Left renal cortex interstitium (tissue), 4 donors: ENCODE measurements at regions not wholly inside any gene's neighbourhood (a gene's known extent, or its start where the extent isn't known, plus 50 kb on each side); places are given as distances from the start of the nearest gene placed in this dataset.

Source experiments
- DNase-seq, 4 donors: peaks; one replicate each; pipeline ENCODE4 v3.0.0-alpha.2; 2013; ENCODE audit warnings: low read depth in 4 of 4, low spot score in 2 of 4, missing footprints in 1 of 4

DNA sequence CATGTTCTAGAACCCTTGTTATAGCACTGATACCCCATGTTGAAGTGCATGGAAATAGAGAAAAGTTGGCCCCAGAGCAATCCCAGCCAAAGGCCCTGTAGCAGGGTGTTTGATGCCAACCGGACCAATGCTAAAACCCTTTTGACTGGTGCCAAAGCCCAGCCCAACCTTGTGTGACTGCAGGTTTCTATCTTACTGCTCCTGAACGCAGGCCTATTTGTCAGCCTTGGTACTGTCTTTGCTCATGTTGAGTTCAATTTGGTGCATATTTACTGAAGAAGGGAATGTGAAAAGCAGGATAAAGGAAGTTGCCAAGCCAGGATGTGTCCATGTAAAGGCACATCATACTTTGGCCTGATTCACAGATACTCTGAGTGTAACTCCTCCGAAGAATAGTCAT lies 51.7 kb upstream of the NFASC start:
- DNase-seq = no peak

DNA sequence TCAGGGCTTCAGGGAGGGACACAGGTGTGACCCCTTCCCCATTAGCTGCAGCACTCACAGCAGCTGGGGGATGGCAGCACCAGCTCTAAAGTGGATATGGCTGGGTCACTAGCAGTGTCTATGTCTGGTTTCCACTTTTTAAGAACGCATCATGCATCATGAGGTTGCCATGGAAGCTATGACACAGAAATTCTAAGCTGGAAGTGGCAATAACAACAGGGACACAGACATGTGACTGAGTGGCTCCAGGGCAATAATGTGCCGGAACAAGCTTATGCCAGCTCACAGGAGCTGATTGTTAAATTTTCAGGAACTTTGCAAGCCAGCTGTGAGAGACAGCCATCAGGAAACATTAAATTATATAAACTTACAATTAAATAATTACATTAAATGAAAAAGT lies 51.2 kb upstream of the NFASC start:
- no peak for DNase-seq
